ENCODE measurements at regions not wholly inside any gene's neighbourhood (a gene's known extent, or its start where the extent isn't known, plus 50 kb on each side); places are given as distances from the start of the nearest gene placed in this dataset.

DNA sequence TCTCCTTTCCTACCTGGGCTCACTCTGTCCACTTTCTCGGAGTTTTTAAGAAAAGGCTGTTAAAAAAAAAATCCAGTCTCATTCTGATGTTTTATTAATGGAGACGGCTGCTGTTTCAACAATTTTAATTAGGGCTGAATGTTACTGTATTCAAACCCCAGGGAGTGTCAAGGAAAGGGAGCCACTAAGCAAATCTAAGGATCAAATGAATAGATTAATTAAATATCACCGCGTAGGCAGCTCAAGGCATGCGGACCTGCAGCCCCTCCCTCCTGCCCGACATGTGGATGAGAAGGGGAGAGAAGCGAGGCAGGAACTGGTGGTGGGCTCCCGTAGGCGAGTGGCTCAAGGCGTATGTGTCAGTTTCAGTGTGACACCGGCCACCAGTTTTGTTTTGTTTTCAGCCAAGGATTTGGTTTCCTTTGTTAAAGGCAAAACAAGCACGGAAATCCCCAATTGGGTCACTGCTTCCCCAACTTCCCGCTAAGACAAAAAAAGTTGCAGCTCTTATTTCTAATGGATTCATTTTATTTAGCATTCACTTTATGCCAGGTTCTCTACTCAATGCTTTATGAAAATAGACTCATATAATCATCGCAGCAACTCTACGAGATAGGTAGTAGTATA lies 110.6 kb downstream of the GP2 start:
- TF ChIP-seq CEBPB (IDR thresholded peaks at IDR 0.05), result no peak
- TF ChIP-seq REST (IDR thresholded peaks at IDR 0.05; ENCODE audit: low read depth), result no peak
- TF ChIP-seq EP300 (IDR thresholded peaks at IDR 0.05; ENCODE audit: borderline replicate concordance), result no peak
